HG03460 (cell line): ENCODE measurements at regions not wholly inside any gene's neighbourhood (a gene's known extent, or its start where the extent isn't known, plus 50 kb on each side); places are given as distances from the start of the nearest gene placed in this dataset.

Source experiments
- ATAC-seq: cut with Tn5 transposase; IDR thresholded peaks from one replicate; pipeline ENCODE4 v1.9.1; 2021; ENCODE audit not compliant: unreplicated experiment

- no peak for ATAC-seq
Observed at GRCh38 chrX:121102101-121102500, 54.7 kb downstream of the GLUD2 start.

GRCh38 chrX:121103381-121103780 is 56.0 kb downstream of the GLUD2 start:
- no peak for ATAC-seq

GRCh38 chrX:121106484-121107235 is 59.2 kb downstream of the GLUD2 start:
- ATAC-seq: no peak

GRCh38 chrX:121109986-121110385 is 62.6 kb downstream of the GLUD2 start:
- ATAC-seq: no peak

GRCh38 chrX:121110536-121110935 is 63.1 kb downstream of the GLUD2 start:
- no peak for ATAC-seq

DNA sequence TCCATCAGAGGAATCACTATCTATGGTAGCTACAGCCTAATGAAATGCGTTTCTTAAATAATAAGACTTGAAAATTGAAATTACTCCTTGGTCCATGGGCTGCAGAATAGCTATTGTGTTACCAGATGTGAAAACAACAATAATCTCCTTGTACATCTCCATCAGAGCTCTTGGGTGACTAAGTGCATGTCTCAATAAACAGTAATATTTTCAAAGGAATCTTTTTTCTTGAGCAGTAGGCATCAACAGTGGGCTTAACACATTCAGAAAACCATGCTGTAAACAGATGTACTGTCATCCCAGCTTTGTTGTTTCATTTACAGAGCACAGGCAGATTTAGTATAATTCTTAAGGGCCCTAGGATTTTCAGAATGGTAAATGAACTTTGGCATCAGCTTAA is 67.3 kb downstream of the GLUD2 start:
- ATAC-seq: no peak

DNA sequence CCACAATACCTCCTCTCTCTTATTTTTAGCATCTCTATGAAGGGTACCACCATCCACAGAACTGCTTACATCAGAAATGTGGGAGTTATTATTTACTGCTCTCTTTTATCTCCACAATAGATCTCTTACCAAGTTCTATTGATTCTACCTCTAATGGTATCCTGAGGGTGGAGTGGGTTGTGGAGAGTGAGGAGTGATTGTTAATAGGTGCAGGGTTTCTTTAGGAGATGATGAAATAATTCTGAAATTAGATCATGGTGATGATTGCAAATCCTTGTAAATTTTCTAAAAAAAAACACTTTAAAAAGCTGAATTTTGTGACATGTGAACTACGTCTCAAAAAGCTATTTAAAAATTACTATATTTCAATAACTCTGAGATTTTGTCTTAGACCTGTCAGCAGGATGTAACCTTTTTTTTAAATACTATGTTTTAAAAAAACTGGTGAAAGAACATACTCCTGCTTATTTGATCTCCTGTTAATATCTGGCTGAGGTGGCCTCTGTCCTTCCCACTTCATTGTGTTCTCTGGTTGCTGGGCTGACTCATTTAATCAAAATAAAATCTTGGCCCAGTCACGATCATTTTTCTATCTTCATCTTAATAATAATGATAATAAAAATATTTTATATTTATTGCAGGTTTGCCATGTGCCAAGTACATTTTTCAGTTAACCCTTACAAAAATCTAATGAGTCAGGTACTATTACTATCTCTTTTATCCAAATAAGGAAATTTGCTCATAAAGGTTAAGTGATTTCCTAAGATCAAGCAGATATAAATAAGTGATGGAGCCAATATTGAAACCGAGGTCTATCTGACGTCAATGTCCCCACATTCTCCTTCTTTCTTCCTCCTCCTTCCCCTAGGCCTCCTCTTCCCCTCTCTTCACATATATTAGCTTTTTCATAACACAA is 73.5 kb downstream of the GLUD2 start:
- ATAC-seq: no peak

DNA sequence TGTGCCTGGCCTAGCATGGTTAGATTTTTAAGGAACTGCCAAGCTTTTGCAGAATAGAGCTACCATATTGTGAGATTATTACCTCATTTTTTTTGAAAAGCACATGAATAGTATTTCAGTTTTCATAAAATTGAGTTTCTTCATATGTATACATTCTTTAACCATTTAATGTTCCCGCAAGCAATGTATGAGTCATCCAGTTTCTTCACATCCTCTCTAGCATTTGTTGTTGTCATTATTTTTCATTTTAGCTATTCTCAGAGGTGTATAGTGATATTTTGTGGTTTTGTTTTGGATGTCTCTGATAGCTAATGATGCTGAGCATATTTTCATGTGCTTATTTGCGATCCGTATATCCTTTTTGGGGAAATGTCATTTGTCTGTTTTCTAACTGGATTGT is 74.9 kb downstream of the GLUD2 start:
- no peak for ATAC-seq

DNA sequence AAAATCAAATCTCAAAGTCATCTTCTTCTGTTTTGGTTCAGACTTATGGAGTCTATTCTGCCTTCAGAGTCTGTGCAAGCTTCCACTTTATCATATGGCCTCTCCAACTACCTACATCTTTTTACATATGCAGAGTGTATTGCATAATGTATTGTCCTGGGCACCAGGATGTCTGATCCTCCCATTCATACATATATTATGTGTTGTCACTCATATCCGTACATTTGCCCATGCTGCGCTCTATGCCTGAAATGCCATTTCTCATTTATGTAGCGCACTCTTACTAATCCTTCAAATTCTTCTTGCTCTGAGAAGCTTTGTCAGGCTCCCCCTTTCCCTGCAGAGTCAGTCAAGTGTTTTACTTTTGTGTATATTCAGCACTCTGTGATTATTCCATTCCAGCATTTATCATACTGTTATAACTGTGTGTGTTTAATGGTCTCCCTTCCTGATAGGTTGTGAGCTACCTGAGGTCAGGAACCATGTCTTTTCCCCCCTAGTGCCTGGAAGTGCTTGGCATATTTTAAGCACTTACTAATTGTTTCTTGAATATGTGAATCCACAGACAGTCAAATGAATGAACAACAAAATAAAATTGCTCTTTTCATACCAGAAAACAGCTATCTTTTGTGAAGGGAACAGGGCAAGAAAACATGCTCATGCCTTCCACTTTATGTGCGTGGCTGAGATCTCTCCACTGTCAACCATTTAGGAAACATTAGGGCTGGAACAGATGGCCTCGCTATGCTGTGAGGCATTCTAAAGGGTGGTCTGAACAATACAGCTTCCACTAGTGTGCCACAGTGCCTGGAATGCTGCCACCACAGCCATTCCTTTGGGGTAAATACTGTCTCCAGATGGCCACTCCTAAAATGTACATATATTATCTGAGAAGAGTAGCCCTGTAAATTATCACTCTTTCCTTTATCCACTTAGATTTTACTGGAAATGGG is 81.8 kb downstream of the GLUD2 start:
- ATAC-seq: no peak

- no peak for ATAC-seq
Observed at GRCh38 chrX:121132675-121133074, 85.3 kb downstream of the GLUD2 start.

- ATAC-seq: no peak
Observed at GRCh38 chrX:121135488-121136207, 88.2 kb downstream of the GLUD2 start.

DNA sequence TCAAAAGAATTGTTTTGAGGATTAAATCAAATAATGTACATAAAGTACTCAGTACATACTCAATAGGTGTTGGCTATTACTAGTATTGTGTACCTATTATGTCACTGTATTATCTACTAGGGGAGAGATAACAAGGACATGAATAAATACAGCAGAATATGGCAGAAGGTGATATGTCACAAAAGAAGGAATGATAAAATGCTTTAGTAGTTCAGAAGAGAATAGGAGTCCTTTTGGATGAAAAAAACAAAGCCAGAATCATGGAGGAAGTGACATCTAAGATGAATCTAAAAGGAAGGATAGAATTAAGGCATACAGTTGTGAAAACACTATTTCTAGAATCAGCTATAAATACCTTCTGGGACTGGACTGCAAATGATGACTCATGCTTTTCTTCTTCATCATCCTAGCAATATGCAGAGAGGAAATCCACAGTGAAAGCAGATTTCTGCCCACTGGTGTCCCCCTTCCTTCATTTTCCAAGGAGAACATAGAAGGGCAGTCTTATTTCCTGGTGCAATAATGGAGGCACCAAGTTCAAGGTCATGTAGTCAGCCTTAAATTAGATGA is 98.7 kb downstream of the GLUD2 start:
- ATAC-seq: no peak

DNA sequence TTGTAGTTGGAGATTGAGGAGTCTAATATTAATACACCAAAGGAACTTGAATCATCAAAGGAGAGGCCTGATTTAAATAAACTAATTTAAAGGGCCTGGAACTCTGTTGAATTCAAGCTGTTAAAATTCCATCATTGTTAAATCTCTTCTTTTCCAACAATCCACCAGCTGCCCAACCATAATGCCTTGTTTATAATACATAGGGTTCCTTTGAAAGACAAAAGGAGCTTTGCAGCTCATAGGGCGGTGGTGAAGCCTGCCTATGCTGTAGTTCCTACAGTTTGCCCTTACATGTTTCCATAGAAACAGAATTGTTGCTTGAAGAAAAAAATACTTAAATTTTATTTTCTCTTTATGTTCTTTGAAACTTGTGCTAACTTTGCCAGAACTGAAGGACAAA is 102.8 kb downstream of the GLUD2 start:
- ATAC-seq: no peak

GRCh38 chrX:121151293-121151692 is 103.9 kb downstream of the GLUD2 start:
- peak; percentile 62 for ATAC-seq

- ATAC-seq: no peak
Observed at GRCh38 chrX:121154858-121155404, 107.5 kb downstream of the GLUD2 start.

- peak; percentile 78 for ATAC-seq
Observed at GRCh38 chrX:121160987-121161386, 113.6 kb downstream of the GLUD2 start.

- ATAC-seq: peak; percentile 74
Observed at GRCh38 chrX:121161501-121161933, 114.1 kb downstream of the GLUD2 start.

DNA sequence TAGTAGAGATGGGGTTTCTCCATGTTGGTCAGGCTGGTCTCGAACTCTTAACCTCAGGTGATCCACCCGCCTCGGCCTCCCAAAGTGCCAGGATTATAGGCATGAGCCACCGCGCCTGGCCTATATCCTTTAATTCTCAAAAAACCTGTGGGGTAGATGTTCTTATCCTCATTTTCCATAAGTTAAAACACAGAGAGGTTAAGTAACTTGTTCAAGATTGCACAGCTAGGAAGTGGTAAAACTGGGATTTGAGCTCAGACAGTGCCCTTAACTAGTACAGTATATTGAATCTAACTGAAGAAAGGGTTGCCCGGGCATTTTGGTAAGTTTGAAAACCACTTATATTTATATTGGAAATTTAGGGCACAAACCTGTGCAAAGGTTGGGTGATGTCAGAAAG is 116.0 kb downstream of the GLUD2 start:
- ATAC-seq: no peak

GRCh38 chrX:121165930-121166359 is 118.5 kb downstream of the GLUD2 start:
- ATAC-seq: no peak
